Heart right ventricle (tissue), 16 donors: ENCODE measurements at regions not wholly inside any gene's neighbourhood (a gene's known extent, or its start where the extent isn't known, plus 50 kb on each side); places are given as distances from the start of the nearest gene placed in this dataset.

Experiments
- ATAC-seq, 8 donors: fragments of 200-7000 bp; cut with Tn5 transposase; one replicate each; pipeline ENCODE4 v1.9.1; 2020; ENCODE audit warnings: mild to moderate bottlenecking in 8 of 8, moderate library complexity in 8 of 8, moderate number of reproducible peaks in 1 of 8
- DNase-seq, 2 donors: peaks; one replicate each; pipeline ENCODE4 v3.0.0-alpha.2; 2020
- H3K27ac ChIP-seq, 10 donors: fragments of 200-600 bp; sonication (generic) in 2 of 10; one replicate each; pipeline versions ENCODE4 v1.5.0 to v1.8.0; 2020 to 2022; ENCODE audit warnings: mild to moderate bottlenecking in 3 of 10
- H3K27me3 ChIP-seq, 7 donors: fragments of 200-600 bp; one replicate each; pipeline ENCODE4 v1.8.0; 2021 to 2022; ENCODE audit warnings: mild to moderate bottlenecking in 2 of 7
- H3K36me3 ChIP-seq, 9 donors: fragments of 200-600 bp; sonication (generic) in 1 of 9; one replicate each; pipeline versions ENCODE4 v1.5.0 to v1.8.0; 2020 to 2022; ENCODE audit warnings: mild to moderate bottlenecking in 2 of 9
- H3K4me1 ChIP-seq, 9 donors: fragments of 200-600 bp; sonication (generic) in 1 of 9; one replicate each; pipeline versions ENCODE4 v1.5.0 to v1.8.0; 2020 to 2022; ENCODE audit warnings: mild to moderate bottlenecking in 4 of 9
- H3K4me3 ChIP-seq, 10 donors: fragments of 200-600 bp; sonication (generic) in 2 of 10; one replicate each; pipeline versions ENCODE4 v1.5.0 to v1.8.0; 2020 to 2022; ENCODE audit warnings: mild to moderate bottlenecking in 7 of 10, moderate library complexity in 2 of 10
- H3K9me3 ChIP-seq, 11 donors: fragments of 200-600 bp in 10 of 11; sonication (generic) in 2 of 11; one replicate each; pipeline versions ENCODE4 v1.5.0 to v1.8.0; 2013 to 2022; ENCODE audit warnings: mild to moderate bottlenecking in 2 of 11, control low read depth in 1 of 11, moderate library complexity in 1 of 11
- CTCF ChIP-seq, 9 donors: fragments of 200-600 bp; sonication (generic) in 2 of 9; IDR thresholded peaks; one replicate each; pipeline versions ENCODE4 v1.5.0 to v1.8.0; 2021 to 2022; ENCODE audit warnings: antibody characterized with exemption in 9 of 9, mild to moderate bottlenecking in 5 of 9, moderate library complexity in 1 of 9
- WGBS, 2 donors: extraction: QIAGEN DNeasy Blood & Tissue Kit; methylation state at CpG; one replicate each; pipeline ENCODE4 v1.1.7; 2013; ENCODE audit warnings: inconsistent platforms in 1 of 2; 5-methylcytosine and 5-hydroxymethylcytosine counted together
- intact Hi-C, 10 donors: fragments of 100-400 bp; cut with DNase I; formaldehyde crosslinking; loops; one replicate each; pipeline versions ENCODE4 v1.11.1 to v1.14.2; 2022
- donor health status: Arrhythmogenic right ventricular cardiomyopathy.
- donor health status: ischemic (EF 13 %, LVEDD 7.1; RV severe dilation, severe dysfunction).
- donor health status: healthy with polysubstance abuse.
- donor health status: DM: no; HTN: yes; CAD: no.
- donor health status: DM: no; HTN: no; CAD: no.
- donor health status: ischemic (EF 25% LVEDD 6.9; RV normal size, moderate dysfunction).
- donor health status: ischemic (EF 25% LVEDD 5.7; RV mildly dilated, moderate dysfunction).
- donor health status: healthy.
- donor health status: DM: yes; HTN: yes; CAD: no.
- donor health status: Ischemic cardiomyopathy.
- donor health status: ischemic (EF 35%, LVEDD 5.7; RV mildly dilated, moderate dysfunction).
- donor health status: nonischemic (EF 11% LVEDD 7.7; RV severe dilation, severe dysfunction).
- donor health status: DM: yes; HTN: yes; CAD: no.
- donor health status: PGD.
- donor health status: ischemic (EF 29% LVEDD 5.4; RV normal size, mild dysfunction).
- donor health status: nonischemic (EF 23%, LVEDD 6.1; RV moderate dilation, normal function).

DNA sequence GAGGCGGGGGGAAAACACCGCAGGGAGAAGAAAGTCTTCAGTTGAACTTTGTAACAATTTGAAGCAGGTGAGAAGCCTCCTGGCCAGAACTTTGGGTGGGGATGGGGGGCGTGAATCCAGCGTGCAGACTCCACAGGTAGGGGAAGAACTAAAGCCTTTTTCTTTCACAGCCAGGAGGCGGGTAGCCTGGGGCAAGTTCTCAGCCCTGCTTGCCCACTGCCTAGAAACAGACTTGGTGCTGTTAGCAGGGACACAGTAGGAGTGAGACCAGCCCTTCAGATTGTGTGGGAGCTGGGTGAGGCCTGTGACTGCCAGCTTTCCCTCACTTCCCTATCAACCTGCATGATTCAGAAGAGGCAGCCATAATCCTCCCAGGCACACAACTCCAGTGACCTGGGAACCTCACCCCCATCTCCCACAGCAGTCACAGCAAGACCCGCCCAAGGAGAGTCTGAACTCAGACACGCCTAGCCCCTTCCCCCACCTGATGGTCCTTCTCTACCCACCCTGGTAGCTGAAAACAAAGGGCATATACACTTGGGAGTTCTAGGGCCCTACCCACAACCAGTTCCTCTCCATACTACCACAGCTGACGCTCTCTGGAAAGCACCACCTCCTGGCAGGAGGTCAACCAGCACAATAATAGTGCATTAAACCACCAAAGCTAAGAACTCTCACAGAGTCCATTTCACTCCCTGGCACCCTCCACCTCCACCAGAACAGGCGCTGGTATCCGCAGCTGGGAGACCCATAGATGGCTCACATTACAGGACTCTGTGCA is 83.5 kb upstream of the CDC42BPA start:
- intact Hi-C loops = no loop called here
- DNase-seq = no peak
- no peak for TF ChIP-seq CTCF (IDR thresholded peaks at IDR 0.05)
- no peak overlapping the region for H3K4me3 ChIP-seq
- no peaks in the 10 kb centered on the region for H3K36me3 ChIP-seq
- WGBS, 2 donors = 94 to 95% methylated on average over 10 of the region's 10 CpGs
- H3K27me3 ChIP-seq = no peaks in the 10 kb centered on the region
- H3K9me3 ChIP-seq = no peaks in the 10 kb centered on the region
- peaks cover 0 to 9% (median 0%) of the 10 kb centered on the region in 9 donors for H3K4me1 ChIP-seq
- ATAC-seq = no peak
- no peak overlapping the region for H3K27ac ChIP-seq

DNA sequence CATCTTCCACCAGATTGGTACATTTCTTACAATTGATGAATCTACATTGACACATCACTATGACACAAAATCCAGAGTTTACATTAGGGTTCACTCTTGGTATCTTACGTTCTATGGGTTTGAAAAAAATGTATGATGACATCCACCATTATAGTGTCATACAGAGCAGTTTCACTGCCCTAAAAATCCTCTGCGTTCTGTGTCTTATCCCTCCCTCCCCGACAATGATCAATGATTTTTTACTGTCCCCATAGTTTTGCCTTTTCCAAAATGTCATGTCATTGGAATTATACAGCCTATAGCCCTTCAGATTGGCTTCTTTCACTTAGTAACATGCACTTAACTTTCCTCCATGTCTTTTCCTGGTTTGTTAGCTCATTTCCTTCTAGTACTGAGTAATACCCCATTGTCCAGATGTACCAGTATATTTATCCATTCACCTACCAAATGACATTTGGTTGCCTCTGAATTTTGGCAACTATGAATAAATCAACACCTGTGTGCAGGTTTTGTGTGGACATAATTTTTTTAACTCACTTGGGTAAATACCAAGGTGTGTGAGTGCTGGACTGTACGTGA is 80.9 kb upstream of the CDC42BPA start:
- no peak overlapping the region for H3K27ac ChIP-seq
- DNase-seq (no peak), ATAC-seq (no peak)
- H3K36me3 ChIP-seq = no peaks in the 10 kb centered on the region
- peaks cover 0 to 9% (median 0%) of the 10 kb centered on the region in 9 donors for H3K4me1 ChIP-seq
- H3K27me3 ChIP-seq = no peaks in the 10 kb centered on the region
- no peaks in the 10 kb centered on the region for H3K9me3 ChIP-seq
- H3K4me3 ChIP-seq = no peak overlapping the region
- WGBS, 2 donors = 89 to 94% methylated on average over 4 of the region's 4 CpGs
- no peak for TF ChIP-seq CTCF (IDR thresholded peaks at IDR 0.05)
- intact Hi-C loops = no loop called here

DNA sequence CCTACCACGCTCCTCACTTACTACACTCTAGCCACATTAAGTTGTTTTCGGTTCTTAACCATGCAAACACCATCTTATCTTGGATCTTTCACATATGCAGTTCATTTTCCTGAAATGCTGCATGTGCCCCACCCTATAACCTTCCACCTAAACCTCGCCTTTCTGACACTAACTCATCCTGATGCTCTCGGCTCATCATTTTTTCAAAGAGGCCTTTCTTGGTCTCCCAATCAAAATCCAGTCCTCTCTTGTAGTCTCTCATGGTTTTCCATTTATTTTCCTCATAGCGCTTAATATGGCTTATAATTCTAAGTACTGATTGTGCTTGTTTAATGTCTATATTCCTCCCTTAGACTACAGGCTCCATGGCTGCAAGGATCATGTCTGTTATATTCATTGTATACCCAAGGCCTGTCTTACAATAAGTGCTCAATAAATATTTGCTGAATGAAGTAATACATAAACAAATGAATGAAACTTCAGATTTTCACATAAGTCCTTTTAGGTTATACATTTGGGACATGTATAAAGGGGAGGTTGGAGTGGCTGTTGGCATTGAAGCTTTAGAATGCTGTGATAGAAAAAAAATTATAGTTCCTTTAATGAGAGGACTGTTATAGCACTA is 79.2 kb upstream of the CDC42BPA start:
- intact Hi-C loops = no loop called here
- Histone ChIP-seq H3K9me3 (no peaks in the 10 kb centered on the region), H3K27ac (no peak overlapping the region), H3K27me3 (no peaks in the 10 kb centered on the region), H3K4me3 (no peak overlapping the region), H3K36me3 (no peaks in the 10 kb centered on the region), H3K4me1 (peaks cover 0 to 9% (median 0%) of the 10 kb centered on the region in 9 donors)
- DNase-seq (no peak), ATAC-seq (no peak)
- WGBS, 2 donors = 93 to 94% methylated on average over 5 of the region's 5 CpGs
- TF ChIP-seq CTCF (IDR thresholded peaks at IDR 0.05) = no peak

- no peaks in the 10 kb centered on the region for H3K36me3 ChIP-seq
- ATAC-seq (no peak), DNase-seq (no peak)
- peaks cover 0 to 9% (median 0%) of the 10 kb centered on the region in 9 donors for H3K4me1 ChIP-seq
- TF ChIP-seq CTCF (IDR thresholded peaks at IDR 0.05) = no peak
- intact Hi-C loops = no loop called here
- no peaks in the 10 kb centered on the region for H3K27me3 ChIP-seq
- no peak overlapping the region for H3K27ac ChIP-seq
- WGBS, 2 donors = 85% methylated on average over 8 of the region's 8 CpGs
- no peak overlapping the region for H3K4me3 ChIP-seq
- H3K9me3 ChIP-seq = no peaks in the 10 kb centered on the region
Observed at GRCh38 chr1:227396539-227397353, 78.5 kb upstream of the CDC42BPA start.
